ENCODE measurements at regions not wholly inside any gene's neighbourhood (a gene's known extent, or its start where the extent isn't known, plus 50 kb on each side); places are given as distances from the start of the nearest gene placed in this dataset.

GRCh38 chr3:67875858-67876257, 221.4 kb upstream of the SUCLG2 start:
- Histone ChIP-seq H3K36me3 (no peaks in the 10 kb centered on the region), H3K4me1 (ENCODE audit: insufficient read depth) (no peaks in the 10 kb centered on the region), H3K27ac (no peak overlapping the region), H3K9me3 (no peaks in the 10 kb centered on the region), H3K4me3 (no peak overlapping the region), H3K27me3 (no peaks in the 10 kb centered on the region)
- no peak for TF ChIP-seq CTCF (IDR thresholded peaks at IDR 0.05)
- TF ChIP-seq POLR2A (IDR thresholded peaks at IDR 0.05): no peak
- no peak for TF ChIP-seq EP300 (IDR thresholded peaks at IDR 0.05)
- DNase-seq: no peak
- intact Hi-C loops (cut with DNase I): no loop called here
- 18 to 41% (median 31%) methylated on average over 3 of the region's 3 CpGs for WGBS, 3 donors

- 59 to 63% (median 63%) methylated on average over 4 of the region's 4 CpGs for WGBS, 3 donors
Measured at GRCh38 chr3:67875338-67875737, 220.9 kb upstream of the SUCLG2 start.

DNA sequence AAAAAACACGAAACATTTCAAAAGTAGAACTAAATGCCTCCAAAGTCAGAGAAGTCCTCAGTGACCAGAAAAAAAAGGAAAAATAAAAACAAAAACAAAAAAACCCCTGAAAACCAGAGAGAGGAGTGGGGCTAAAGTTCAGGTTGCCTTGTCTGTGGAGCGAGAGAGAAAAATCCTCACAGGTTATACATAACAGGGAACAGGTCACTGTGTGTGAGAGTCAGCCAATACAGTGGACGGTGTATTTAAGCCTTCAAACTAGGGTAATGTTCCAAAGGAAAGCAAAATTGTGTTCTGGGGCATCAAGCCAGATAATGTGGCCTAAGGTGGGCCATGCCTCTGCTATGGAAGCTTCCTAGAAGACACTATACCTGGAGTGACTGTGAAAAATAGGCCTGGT, 216.1 kb upstream of the SUCLG2 start:
- Histone ChIP-seq H3K27ac (no peak overlapping the region), H3K27me3 (no peaks in the 10 kb centered on the region), H3K4me1 (ENCODE audit: insufficient read depth) (no peaks in the 10 kb centered on the region), H3K4me3 (no peak overlapping the region), H3K36me3 (no peaks in the 10 kb centered on the region), H3K9me3 (no peaks in the 10 kb centered on the region)
- 65 to 87% (median 85%) methylated on average over 3 of the region's 3 CpGs for WGBS, 3 donors
- no peak for DNase-seq
- no peak for TF ChIP-seq POLR2A (IDR thresholded peaks at IDR 0.05)
- TF ChIP-seq CTCF (IDR thresholded peaks at IDR 0.05): no peak
- no peak for TF ChIP-seq EP300 (IDR thresholded peaks at IDR 0.05)
- intact Hi-C loops (cut with DNase I): no loop called here

More at GRCh38 chr3:67875338-67875737, 220.9 kb upstream of the SUCLG2 start:
- intact Hi-C loops (cut with DNase I): no loop called here
- H3K27me3 ChIP-seq: no peaks in the 10 kb centered on the region
- H3K27ac ChIP-seq: no peak overlapping the region
- no peaks in the 10 kb centered on the region for H3K9me3 ChIP-seq
- H3K4me3 ChIP-seq: no peak overlapping the region
- H3K4me1 ChIP-seq (ENCODE audit: insufficient read depth): no peaks in the 10 kb centered on the region
- TF ChIP-seq CTCF (IDR thresholded peaks at IDR 0.05) (no peak), POLR2A (IDR thresholded peaks at IDR 0.05) (no peak), EP300 (IDR thresholded peaks at IDR 0.05) (no peak)
- DNase-seq: no peak
- H3K36me3 ChIP-seq: no peaks in the 10 kb centered on the region

DNA sequence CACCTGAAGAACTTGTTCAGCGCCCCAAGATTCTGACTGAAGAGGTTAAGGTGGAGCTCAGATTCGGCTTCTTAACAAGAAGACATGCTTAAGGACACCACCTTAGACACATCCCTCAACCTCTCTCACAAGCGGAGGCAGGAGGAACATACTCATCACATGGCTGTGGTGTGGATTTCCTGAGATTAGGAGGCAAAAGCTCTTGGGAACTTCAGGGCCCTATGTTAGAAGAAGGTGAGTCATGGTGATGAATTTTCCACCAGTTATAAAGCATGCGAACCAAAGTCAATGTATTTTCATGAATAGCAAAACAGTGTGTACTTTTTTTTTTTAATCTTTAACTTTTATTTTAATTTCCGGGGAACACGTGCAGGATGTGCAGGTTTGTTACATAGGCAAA, 212.2 kb upstream of the SUCLG2 start:
- Histone ChIP-seq H3K9me3 (no peaks in the 10 kb centered on the region), H3K36me3 (no peaks in the 10 kb centered on the region), H3K4me1 (ENCODE audit: insufficient read depth) (no peaks in the 10 kb centered on the region), H3K4me3 (no peak overlapping the region), H3K27me3 (no peaks in the 10 kb centered on the region), H3K27ac (no peak overlapping the region)
- TF ChIP-seq EP300 (IDR thresholded peaks at IDR 0.05) (no peak), POLR2A (IDR thresholded peaks at IDR 0.05) (no peak), CTCF (IDR thresholded peaks at IDR 0.05) (no peak)
- intact Hi-C loops (cut with DNase I): no loop called here
- no peak for DNase-seq
- WGBS, 3 donors: 90 to 95% (median 92%) methylated on average over 6 of the region's 6 CpGs

All from ovary (tissue), 7 donors.